IMR-90 (cell line): ENCODE measurements at regions not wholly inside any gene's neighbourhood (a gene's known extent, or its start where the extent isn't known, plus 50 kb on each side); places are given as distances from the start of the nearest gene placed in this dataset.

Experiments
- ATAC-seq: fragments of 200-7000 bp; cut with Tn5 transposase; 2 replicates; pipeline ENCODE4 v1.9.1; 2020; ENCODE audit warnings: low read depth, mild to moderate bottlenecking, moderate library complexity
- BruUV-seq: library from RNA; stranded (reverse); fragments of 400-500 nt; replicated peaks from 2 replicates; lab custom pipeline; 2021; lab: Mats Ljungman, UMichigan
- CTCF ChIA-PET: fragments of 300-600 bp; formaldehyde crosslinking; extraction: SDS; loops from one replicate; lab custom pipeline; 2021; ENCODE audit warnings: antibody characterized with exemption; lab: Yijun Ruan, JAX
- POLR2A ChIA-PET: fragments of 300-600 bp; sonication (Branson Sonifier 250); formaldehyde crosslinking; loops from one replicate; lab custom pipeline; 2022; ENCODE audit warnings: antibody characterized with exemption; ENCODE audit not compliant: unreplicated experiment; lab: Charles Lee
- DNase-seq: peaks from one replicate; pipeline ENCODE4 v3.0.0; 2013
- H2AFZ ChIP-seq: replicated peaks from 2 replicates; pipeline ENCODE3; 2013; ENCODE audit warnings: low read length, mild to moderate bottlenecking; ENCODE audit not compliant: poor library complexity
- H2AK5ac ChIP-seq: 2 replicates; pipeline ENCODE4 v1.6.1; 2013; ENCODE audit warnings: low read depth, low read length, inconsistent platforms
- H2AK9ac ChIP-seq: replicated peaks from 2 replicates; pipeline ENCODE3; 2013; ENCODE audit warnings: mild to moderate bottlenecking, low read depth, low read length, moderate library complexity; ENCODE audit not compliant: poor library complexity
- H2BK120ac ChIP-seq: 2 replicates; pipeline ENCODE4 v1.6.1; 2013; ENCODE audit warnings: low read depth, low read length, inconsistent platforms
- H2BK15ac ChIP-seq: 3 replicates; pipeline ENCODE4 v1.6.1; 2013; ENCODE audit warnings: low read depth, low read length, inconsistent platforms
- H2BK20ac ChIP-seq: 2 replicates; pipeline ENCODE4 v1.6.1; 2013; ENCODE audit warnings: low read depth, mild to moderate bottlenecking, inconsistent platforms, low read length, moderate library complexity
- H2BK5ac ChIP-seq: 2 replicates; pipeline ENCODE4 v1.6.1; 2013; ENCODE audit warnings: mild to moderate bottlenecking, low read depth, low read length, inconsistent platforms; ENCODE audit not compliant: poor library complexity, severe bottlenecking
- H3K14ac ChIP-seq: replicated peaks from 2 replicates; pipeline ENCODE4 v1.6.1; 2013; ENCODE audit warnings: low read depth, low read length, inconsistent platforms
- H3K18ac ChIP-seq: 2 replicates; pipeline ENCODE4 v1.6.1; 2013; ENCODE audit warnings: low read depth, low read length, control low read depth
- H3K23ac ChIP-seq: 2 replicates; pipeline ENCODE4 v1.6.1; 2013; ENCODE audit warnings: low read depth, low read length, inconsistent platforms
- H3K27ac ChIP-seq: 2 replicates; pipeline ENCODE4 v1.5.1; 2013; ENCODE audit warnings: mild to moderate bottlenecking, control low read depth, low read length; ENCODE audit not compliant: insufficient read depth
- H3K27me3 ChIP-seq: 2 replicates; pipeline ENCODE4 v1.6.1; 2013; ENCODE audit warnings: low read length; ENCODE audit not compliant: control insufficient read depth, insufficient read depth
- H3K36me3 ChIP-seq: 2 replicates; pipeline ENCODE4 v1.6.1; 2013; ENCODE audit warnings: low read length, mixed read lengths; ENCODE audit not compliant: control insufficient read depth, insufficient read depth
- H3K4ac ChIP-seq: 2 replicates; pipeline ENCODE4 v1.6.1; 2013; ENCODE audit warnings: low read depth, low read length, inconsistent platforms
- H3K4me1 ChIP-seq: 2 replicates; pipeline ENCODE4 v1.6.1; 2013; ENCODE audit warnings: low read length, mixed read lengths; ENCODE audit not compliant: control insufficient read depth, insufficient read depth
- H3K4me2 ChIP-seq: 2 replicates; pipeline ENCODE4 v1.6.1; 2013; ENCODE audit warnings: low read depth, mild to moderate bottlenecking, control low read depth, low read length, moderate library complexity
- H3K4me3 ChIP-seq: 2 replicates; pipeline ENCODE4 v1.5.1; 2013; ENCODE audit warnings: low read depth, mild to moderate bottlenecking, control low read depth, low read length, moderate library complexity; ENCODE audit not compliant: insufficient read depth
- H3K56ac ChIP-seq: 2 replicates; pipeline ENCODE4 v1.6.1; 2013; ENCODE audit warnings: low read length, inconsistent platforms; ENCODE audit not compliant: insufficient read depth; ENCODE audit errors: extremely low read depth
- H3K79me1 ChIP-seq, 2 experiments: 2 replicates each; pipeline ENCODE4 v1.6.1; 2013; ENCODE audit warnings: low read length in 2 of 2, inconsistent platforms in 1 of 2, low read depth in 1 of 2
- H3K9ac ChIP-seq: 2 replicates; pipeline ENCODE4 v1.6.1; 2013; ENCODE audit warnings: low read depth, low read length, control low read depth
- H3K9me1 ChIP-seq: 2 replicates; pipeline ENCODE4 v1.6.1; 2013; ENCODE audit warnings: low read length, inconsistent platforms; ENCODE audit not compliant: insufficient read depth
- H3K9me3 ChIP-seq: 2 replicates; pipeline ENCODE4 v1.6.1; 2013; ENCODE audit warnings: low read length; ENCODE audit not compliant: control insufficient read depth, insufficient read depth
- H4K20me1 ChIP-seq: 2 replicates; pipeline ENCODE4 v1.6.1; 2013; ENCODE audit warnings: low read length, inconsistent platforms; ENCODE audit not compliant: insufficient read depth
- H4K5ac ChIP-seq: 2 replicates; pipeline ENCODE4 v1.6.1; 2013; ENCODE audit warnings: mild to moderate bottlenecking, low read depth, low read length, control low read depth
- H4K8ac ChIP-seq, 2 experiments: 2 replicates each; pipeline ENCODE4 v1.6.1; 2013; ENCODE audit warnings: low read depth in 2 of 2, low read length in 2 of 2, control low read depth in 1 of 2, inconsistent platforms in 1 of 2
- H4K91ac ChIP-seq: 2 replicates; pipeline ENCODE4 v1.6.1; 2013; ENCODE audit warnings: low read depth, low read length, inconsistent platforms; ENCODE audit not compliant: insufficient read depth
- CHD1 ChIP-seq: IDR thresholded peaks from 2 replicates; pipeline ENCODE4 v1.6.1; 2012; ENCODE audit warnings: low read depth, low read length, improper control_type of control experiment
- MAFK ChIP-seq: IDR thresholded peaks from 2 replicates; pipeline ENCODE4 v1.6.1; 2012; ENCODE audit warnings: low read depth, low read length, improper control_type of control experiment
- NFE2L2 ChIP-seq: fragments of 150-350 bp; IDR thresholded peaks from 2 replicates; pipeline ENCODE4 v1.6.1; 2016; ENCODE audit warnings: low read depth, mild to moderate bottlenecking, low read length
- RAD21 ChIP-seq: IDR thresholded peaks from 2 replicates; pipeline ENCODE4 v1.6.1; 2012; ENCODE audit warnings: low read length, improper control_type of control experiment
- SMC3 ChIP-seq: fragments of 150-350 bp; IDR thresholded peaks from 2 replicates; pipeline ENCODE4 v1.6.1; 2016; ENCODE audit warnings: low read depth, mild to moderate bottlenecking, antibody characterized with exemption, low read length, moderate library complexity
- WGBS, 2 experiments: methylation state at CpG; one replicate each; pipeline versions ENCODE4 v1.1.5 to v1.1.7; 2013; ENCODE audit warnings: missing lambda C conversion rate in 2 of 2; ENCODE audit not compliant: insufficient read length in 1 of 2; ENCODE audit errors: extremely low coverage in 2 of 2; 5-methylcytosine and 5-hydroxymethylcytosine counted together
- dilution Hi-C: fragments of 300-500 bp; cut with HindIII; formaldehyde crosslinking; loops from one replicate; pipeline ENCODE4 v1.14.3; 2018; ENCODE audit warnings: low sequenced_read_pairs; ENCODE audit not compliant: unreplicated experiment
- in situ Hi-C: fragments of 300-500 bp; cut with MboI; formaldehyde crosslinking; loops from 3 replicates; pipeline ENCODE4 v1.14.3; 2019; ENCODE audit warnings: low sequenced_read_pairs, inconsistent platforms, mixed read lengths
- intact Hi-C: fragments of 100-400 bp; cut with micrococcal nuclease; formaldehyde crosslinking; loops from 2 replicates; pipeline ENCODE4 v1.10.0; 2022
- TF ChIP-seq, protein P1 (sequence below): fragments of 150-350 bp; IDR thresholded peaks from 2 replicates; pipeline ENCODE4 v1.6.1; 2016; ENCODE audit warnings: low read depth, mild to moderate bottlenecking, low read length, moderate library complexity, borderline replicate concordance

DNA sequence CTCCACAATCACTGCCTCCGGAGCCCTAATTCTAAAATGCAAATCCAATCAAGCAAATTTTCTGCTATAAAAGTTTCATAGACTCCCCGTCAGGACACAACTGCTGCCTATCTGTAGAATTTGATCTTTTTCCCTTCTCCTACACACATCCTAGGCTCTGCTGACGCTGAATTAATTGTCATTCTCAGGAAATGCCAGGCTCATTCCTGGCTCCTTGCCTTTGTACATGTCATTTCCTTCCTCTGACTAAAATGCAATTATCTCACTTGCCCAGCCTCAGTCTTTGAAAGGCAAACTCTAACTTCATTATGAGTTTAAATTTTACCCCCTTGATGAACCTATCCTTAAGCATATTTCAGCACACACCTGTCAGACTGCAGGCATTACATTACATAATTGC lies 844.9 kb upstream of the CRIM1 start:
- BruUV-seq, result no TSS peak
- no peaks in the 10 kb centered on the region; the same call in 1 of the 2 replicates for H3K9me3 ChIP-seq
- H2AK5ac ChIP-seq, result no peak overlapping the region
- H2BK15ac ChIP-seq, result no peak overlapping the region
- H4K8ac ChIP-seq, result no peak overlapping the region
- no peak overlapping the region for H2AK9ac ChIP-seq
- DNase-seq (no peak), ATAC-seq (no peak)
- intact Hi-C loops, result no loop called here
- H3K36me3 ChIP-seq, result no peaks in the 10 kb centered on the region
- H3K79me1 ChIP-seq, result no peaks in the 10 kb centered on the region
- H2BK20ac ChIP-seq, result no peak overlapping the region
- no peak overlapping the region for H3K4ac ChIP-seq
- H4K20me1 ChIP-seq, result no peaks in the 10 kb centered on the region
- no peak overlapping the region for H3K56ac ChIP-seq
- H3K18ac ChIP-seq, result no peak overlapping the region
- dilution Hi-C loops, result no loop called here
- H2BK120ac ChIP-seq, result no peak overlapping the region
- no peaks in the 10 kb centered on the region for H3K27me3 ChIP-seq
- no peak overlapping the region for H3K9ac ChIP-seq
- H3K4me1 ChIP-seq, result no peaks in the 10 kb centered on the region
- no peak overlapping the region for H3K14ac ChIP-seq
- no peak for TF ChIP-seq MAFK
- TF ChIP-seq, protein P1, sequence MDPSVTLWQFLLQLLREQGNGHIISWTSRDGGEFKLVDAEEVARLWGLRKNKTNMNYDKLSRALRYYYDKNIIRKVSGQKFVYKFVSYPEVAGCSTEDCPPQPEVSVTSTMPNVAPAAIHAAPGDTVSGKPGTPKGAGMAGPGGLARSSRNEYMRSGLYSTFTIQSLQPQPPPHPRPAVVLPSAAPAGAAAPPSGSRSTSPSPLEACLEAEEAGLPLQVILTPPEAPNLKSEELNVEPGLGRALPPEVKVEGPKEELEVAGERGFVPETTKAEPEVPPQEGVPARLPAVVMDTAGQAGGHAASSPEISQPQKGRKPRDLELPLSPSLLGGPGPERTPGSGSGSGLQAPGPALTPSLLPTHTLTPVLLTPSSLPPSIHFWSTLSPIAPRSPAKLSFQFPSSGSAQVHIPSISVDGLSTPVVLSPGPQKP, result no peak
- no peak for TF ChIP-seq SMC3
- no peak for TF ChIP-seq NFE2L2
- TF ChIP-seq RAD21, result no peak
- TF ChIP-seq CHD1, result no peak
- H3K23ac ChIP-seq, result no peak overlapping the region
- H3K9me1 ChIP-seq, result no peaks in the 10 kb centered on the region
- H2BK5ac ChIP-seq, result no peak overlapping the region
- no peak overlapping the region for H4K91ac ChIP-seq
- in situ Hi-C loops, result no loop called here
- ChIA-PET POLR2A (no interaction called here), CTCF (no interaction called here)
- H2AFZ ChIP-seq, result no peak overlapping the region
- no peak overlapping the region for H4K5ac ChIP-seq
- no CpG with 5 or more reads among the region's 3 CpGs for WGBS, 2 experiments
- H3K27ac ChIP-seq, result no peak overlapping the region
- H3K4me3 ChIP-seq, result no peak overlapping the region
- H3K4me2 ChIP-seq, result no peak overlapping the region
